ENCODE measurements at regions not wholly inside any gene's neighbourhood (a gene's known extent, or its start where the extent isn't known, plus 50 kb on each side); places are given as distances from the start of the nearest gene placed in this dataset.
"Not testable (repeated sequence)": the region's sequence is repeated elsewhere in the genome, so short reads cannot be mapped to it uniquely, and the experiment has no call there.

DNA sequence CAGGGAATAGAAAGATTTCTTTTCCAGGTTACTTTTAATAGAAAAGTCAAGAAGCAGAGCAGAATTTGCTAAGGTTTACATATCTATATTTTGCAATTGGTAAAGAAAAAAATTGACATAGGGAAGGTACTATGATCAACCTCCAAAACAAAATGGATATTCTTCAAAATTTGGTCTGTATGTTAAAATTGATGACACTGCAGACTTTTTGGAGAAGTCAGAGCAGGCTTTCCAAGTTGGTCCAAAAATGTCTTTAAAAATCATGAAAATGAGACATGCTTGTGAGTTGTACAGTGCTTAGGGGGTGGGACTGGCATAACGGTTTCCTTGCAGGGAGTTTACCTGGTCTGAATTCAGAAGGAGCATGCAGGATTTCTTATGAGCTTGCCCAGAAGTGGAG lies 77.0 kb downstream of the TFPI2 start:
- no peak overlapping the region for H3K4me3 ChIP-seq (ENCODE audit: low read depth, low read length)
- TF ChIP-seq CTCF (IDR thresholded peaks at IDR 0.05; ENCODE audit: insufficient read depth, low read length), result no peak
- DNase-seq (ENCODE audit: low read depth), result no peak

- DNase-seq (ENCODE audit: low read depth), result no peak
- TF ChIP-seq CTCF (IDR thresholded peaks at IDR 0.05; ENCODE audit: insufficient read depth, low read length), result no peak
- no peak overlapping the region for H3K4me3 ChIP-seq (ENCODE audit: low read depth, low read length)
Measured at GRCh38 chr7:93812061-93812460, 78.5 kb downstream of the TFPI2 start.

DNA sequence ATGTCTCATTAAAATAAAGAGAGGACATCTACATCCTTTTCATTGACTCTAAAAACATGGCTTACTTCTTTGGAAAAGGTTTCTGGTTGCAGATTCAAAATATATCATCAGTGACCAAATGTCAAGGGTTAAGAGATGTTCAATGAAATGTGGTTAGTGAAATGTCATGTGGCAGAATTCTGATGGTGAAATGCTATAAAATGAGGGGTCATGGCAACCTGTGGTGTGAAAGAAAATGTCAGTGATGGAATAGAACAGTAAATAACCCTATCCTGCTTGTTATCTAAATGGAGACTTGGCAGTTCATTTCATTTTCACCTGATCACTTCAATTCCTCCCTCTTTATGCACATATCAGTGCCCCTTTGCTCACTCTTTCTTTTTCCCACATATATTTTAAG lies 79.4 kb downstream of the TFPI2 start:
- TF ChIP-seq CTCF (IDR thresholded peaks at IDR 0.05; ENCODE audit: insufficient read depth, low read length), result no peak
- DNase-seq (ENCODE audit: low read depth), result no peak
- H3K4me3 ChIP-seq (ENCODE audit: low read depth, low read length), result no peak overlapping the region

DNA sequence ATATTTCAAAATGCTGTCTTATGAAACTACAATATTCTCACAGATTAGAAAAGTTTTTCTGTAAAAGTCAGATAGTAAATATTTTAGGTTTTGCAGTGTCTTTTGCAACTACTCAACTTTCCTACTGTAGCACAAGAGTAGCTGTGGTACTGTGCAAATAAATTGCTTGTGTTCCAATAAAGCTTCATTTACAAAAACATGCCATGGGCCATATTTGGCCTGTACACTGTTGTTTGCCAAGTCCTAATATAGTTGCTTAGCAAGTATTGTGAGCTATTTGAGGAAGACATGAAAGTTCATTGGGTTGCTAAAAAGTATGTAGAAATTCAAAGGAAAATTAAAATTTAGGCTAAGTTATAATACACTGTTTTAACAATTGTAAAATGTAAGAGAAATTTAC lies 80.0 kb downstream of the TFPI2 start:
- no peak for TF ChIP-seq CTCF (IDR thresholded peaks at IDR 0.05; ENCODE audit: insufficient read depth, low read length)
- H3K4me3 ChIP-seq (ENCODE audit: low read depth, low read length), result no peak overlapping the region
- no peak for DNase-seq (ENCODE audit: low read depth)

DNA sequence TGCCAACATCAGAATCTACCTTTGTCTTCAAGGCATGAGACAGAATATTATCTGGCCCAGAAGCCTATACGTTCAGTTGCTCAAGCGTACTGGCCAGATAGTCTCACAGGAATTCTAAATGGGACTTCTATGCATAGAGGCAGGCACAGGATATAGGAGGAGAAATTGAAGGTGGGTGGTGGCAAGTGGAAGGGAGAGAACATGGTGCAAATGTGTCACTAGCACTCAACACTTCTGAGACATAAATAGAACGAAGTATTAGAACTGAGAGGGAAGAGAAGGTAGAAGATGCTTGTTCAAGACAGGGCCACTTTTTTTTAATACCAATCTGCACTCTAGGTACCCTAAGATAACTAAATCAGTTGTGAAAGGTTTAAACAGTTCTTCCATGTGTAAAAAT lies 85.8 kb downstream of the TFPI2 start:
- no peak for TF ChIP-seq CTCF (IDR thresholded peaks at IDR 0.05; ENCODE audit: insufficient read depth, low read length)
- DNase-seq (ENCODE audit: low read depth), result no peak
- H3K4me3 ChIP-seq (ENCODE audit: low read depth, low read length), result no peak overlapping the region

DNA sequence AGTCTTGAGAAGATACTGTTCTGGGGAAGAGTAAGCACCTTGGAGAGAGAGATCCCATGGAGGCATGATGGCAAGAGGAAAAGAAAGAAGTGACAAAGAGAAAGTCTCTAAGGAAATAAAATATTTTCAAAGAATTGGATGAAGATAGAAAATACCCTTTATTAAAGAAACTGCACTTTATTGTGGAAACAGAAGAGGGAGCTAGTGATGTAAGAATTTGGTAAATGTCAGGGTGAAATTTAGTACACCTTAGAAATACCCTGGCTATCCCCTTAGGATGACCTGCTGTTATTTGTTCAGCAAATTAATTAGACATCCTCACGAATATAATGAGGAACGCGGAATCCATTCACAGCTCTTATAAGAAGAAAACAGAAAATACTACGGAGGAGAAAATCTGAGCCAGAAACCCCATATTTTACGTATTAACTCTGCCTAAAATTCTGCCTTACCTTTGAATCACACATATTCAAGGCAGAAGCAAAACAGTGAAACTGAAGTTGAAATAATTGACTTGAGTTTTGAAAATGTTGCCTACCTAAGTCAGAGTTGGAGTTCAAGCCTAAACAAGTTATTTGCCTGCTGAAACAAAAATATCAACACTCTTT lies 90.7 kb downstream of the TFPI2 start:
- DNase-seq (ENCODE audit: low read depth), result peak; percentile 64

DNA sequence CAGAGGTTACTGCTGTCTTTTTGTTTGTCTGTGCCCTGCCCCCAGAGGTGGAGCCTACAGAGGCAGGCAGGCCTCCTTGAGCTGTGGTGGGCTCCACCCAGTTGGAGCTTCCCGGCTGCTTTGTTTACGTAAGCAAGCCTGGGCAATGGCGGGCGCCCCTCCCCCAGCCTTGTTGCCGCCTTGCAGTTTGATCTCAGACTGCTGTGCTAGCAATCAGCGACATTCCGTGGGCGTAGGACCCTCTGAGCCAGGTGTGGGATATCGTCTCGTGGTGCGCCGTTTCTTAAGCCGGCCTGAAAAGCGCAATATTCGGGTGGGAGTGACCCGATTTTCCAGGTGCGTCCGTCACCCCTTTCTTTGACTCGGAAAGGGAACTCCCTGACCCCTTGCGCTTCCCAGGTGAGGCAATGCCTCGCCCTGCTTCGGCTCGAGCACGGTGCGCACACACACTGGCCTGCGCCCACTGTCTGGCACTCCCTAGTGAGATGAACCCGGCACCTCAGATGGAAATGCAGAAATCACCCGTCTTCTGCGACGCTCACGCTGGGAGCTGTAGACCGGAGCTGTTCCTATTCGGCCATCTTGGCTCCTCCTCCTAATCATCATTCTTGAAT lies 97.4 kb downstream of the TFPI2 start:
- not testable (repeated sequence) for DNase-seq (ENCODE audit: low read depth); H3K4me3 ChIP-seq (ENCODE audit: low read depth, low read length)

More for the DNA sequence above, 90.7 kb downstream of the TFPI2 start:
- TF ChIP-seq CTCF (IDR thresholded peaks at IDR 0.05; ENCODE audit: insufficient read depth, low read length), result peak; percentile 63
- no peak overlapping the region for H3K4me3 ChIP-seq (ENCODE audit: low read depth, low read length)
